ENCODE measurements at regions not wholly inside any gene's neighbourhood (a gene's known extent, or its start where the extent isn't known, plus 50 kb on each side); places are given as distances from the start of the nearest gene placed in this dataset.
A peak's percentile ranks its signal among the peaks of the same experiment; 100 is the strongest.

GRCh38 chr1:234743791-234744611 lies 134.0 kb upstream of the IRF2BP2 start:
- H3K36me3 Mint-ChIP-seq (ENCODE audit: low read depth), result no peaks in the 10 kb centered on the region
- no peak overlapping the region for H3K4me3 Mint-ChIP-seq
- H3K9me3 Mint-ChIP-seq, result no peaks in the 10 kb centered on the region
- H3K27me3 Mint-ChIP-seq (ENCODE audit: low read depth), result no peaks in the 10 kb centered on the region
- no peak for DNase-seq
- H3K4me1 Mint-ChIP-seq (ENCODE audit: low read depth), result no peaks in the 10 kb centered on the region
- intact Hi-C loops (cut with micrococcal nuclease), result no loop called here
- CTCF ChIA-PET, result no interaction called here
- no peak overlapping the region for H3K27ac Mint-ChIP-seq

GRCh38 chr1:234742622-234743021 lies 132.6 kb upstream of the IRF2BP2 start:
- H3K4me1 Mint-ChIP-seq (ENCODE audit: low read depth), result no peaks in the 10 kb centered on the region
- DNase-seq, result no peak
- H3K9me3 Mint-ChIP-seq, result no peaks in the 10 kb centered on the region
- CTCF ChIA-PET, result no interaction called here
- no peak overlapping the region for H3K4me3 Mint-ChIP-seq
- intact Hi-C loops (cut with micrococcal nuclease), result no loop called here
- H3K36me3 Mint-ChIP-seq (ENCODE audit: low read depth), result no peaks in the 10 kb centered on the region
- H3K27me3 Mint-ChIP-seq (ENCODE audit: low read depth), result no peaks in the 10 kb centered on the region
- H3K27ac Mint-ChIP-seq, result no peak overlapping the region

GRCh38 chr1:234737967-234738314 lies 128.0 kb upstream of the IRF2BP2 start:
- no peaks in the 10 kb centered on the region for H3K9me3 Mint-ChIP-seq
- no peaks in the 10 kb centered on the region for H3K27me3 Mint-ChIP-seq (ENCODE audit: low read depth)
- no peak overlapping the region for H3K4me3 Mint-ChIP-seq
- no peaks in the 10 kb centered on the region for H3K36me3 Mint-ChIP-seq (ENCODE audit: low read depth)
- CTCF ChIA-PET, result no interaction called here
- intact Hi-C loops (cut with micrococcal nuclease), result loop anchor here (10.0 kb wide), 1 partner anchor 333 kb away; no protein-coding TSS in a partner anchor
- no peak overlapping the region for H3K27ac Mint-ChIP-seq
- DNase-seq, result no peak
- H3K4me1 Mint-ChIP-seq (ENCODE audit: low read depth), result no peaks in the 10 kb centered on the region

- CTCF ChIA-PET, result interaction anchor here (0.5 to 0.7 kb wide), 2 partner anchors 231 to 348 kb away, joined by 3 read pairs; no protein-coding TSS in a partner anchor
- no peak overlapping the region for H3K27ac Mint-ChIP-seq
These were observed 125.9 kb upstream of the IRF2BP2 start for GRCh38 chr1:234735916-234736315.

GRCh38 chr1:234735476-234735875 lies 125.5 kb upstream of the IRF2BP2 start:
- H3K9me3 Mint-ChIP-seq, result no peaks in the 10 kb centered on the region
- H3K27me3 Mint-ChIP-seq (ENCODE audit: low read depth), result no peaks in the 10 kb centered on the region
- DNase-seq, result no peak
- CTCF ChIA-PET, result interaction anchor here (0.5 to 0.7 kb wide), 2 partner anchors 231 to 348 kb away, joined by 3 read pairs; no protein-coding TSS in a partner anchor
- H3K4me3 Mint-ChIP-seq, result no peak overlapping the region
- peaks cover 24% of the 10 kb centered on the region for H3K4me1 Mint-ChIP-seq (ENCODE audit: low read depth)
- intact Hi-C loops (cut with micrococcal nuclease), result loop anchor here (10.0 kb wide), 1 partner anchor 331 kb away; no protein-coding TSS in a partner anchor
- H3K27ac Mint-ChIP-seq, result no peak overlapping the region
- no peaks in the 10 kb centered on the region for H3K36me3 Mint-ChIP-seq (ENCODE audit: low read depth)

More at GRCh38 chr1:234735916-234736315, 125.9 kb upstream of the IRF2BP2 start:
- DNase-seq, result no peak
- Mint-ChIP-seq H3K36me3 (ENCODE audit: low read depth) (no peaks in the 10 kb centered on the region), H3K27me3 (ENCODE audit: low read depth) (no peaks in the 10 kb centered on the region), H3K4me3 (no peak overlapping the region), H3K9me3 (no peaks in the 10 kb centered on the region), H3K4me1 (ENCODE audit: low read depth) (peaks cover 20% of the 10 kb centered on the region)
- intact Hi-C loops (cut with micrococcal nuclease), result loop anchor here (10.0 kb wide), 1 partner anchor 331 kb away; no protein-coding TSS in a partner anchor

- intact Hi-C loops (cut with micrococcal nuclease), result loop anchor here (10.0 kb wide), 1 partner anchor 330 kb away; no protein-coding TSS in a partner anchor
- CTCF ChIA-PET, result no interaction called here
- Mint-ChIP-seq H3K27me3 (ENCODE audit: low read depth) (no peaks in the 10 kb centered on the region), H3K4me1 (ENCODE audit: low read depth) (peaks cover 30% of the 10 kb centered on the region), H3K27ac (no peak overlapping the region), H3K36me3 (ENCODE audit: low read depth) (no peaks in the 10 kb centered on the region), H3K4me3 (no peak overlapping the region), H3K9me3 (no peaks in the 10 kb centered on the region)
- DNase-seq, result no peak
These were observed 124.9 kb upstream of the IRF2BP2 start for GRCh38 chr1:234734869-234735268.

- H3K9me3 Mint-ChIP-seq, result no peaks in the 10 kb centered on the region
- no peak overlapping the region for H3K4me3 Mint-ChIP-seq
- no peak for DNase-seq
- CTCF ChIA-PET, result interaction anchor here (0.5 kb wide), 1 partner anchor 365 kb away, joined by 3 read pairs; no protein-coding TSS in a partner anchor
- no peaks in the 10 kb centered on the region for H3K36me3 Mint-ChIP-seq (ENCODE audit: low read depth)
- H3K27me3 Mint-ChIP-seq (ENCODE audit: low read depth), result no peaks in the 10 kb centered on the region
- intact Hi-C loops (cut with micrococcal nuclease), result loop anchor here (10.0 kb wide), 1 partner anchor 330 kb away; no protein-coding TSS in a partner anchor
- peak overlapping the region; percentile 39 for H3K27ac Mint-ChIP-seq
- H3K4me1 Mint-ChIP-seq (ENCODE audit: low read depth), result peaks cover 35% of the 10 kb centered on the region
These were observed 124.4 kb upstream of the IRF2BP2 start for GRCh38 chr1:234734412-234734835.

- H3K4me3 Mint-ChIP-seq, result no peak overlapping the region
- H3K4me1 Mint-ChIP-seq (ENCODE audit: low read depth), result peaks cover 38% of the 10 kb centered on the region
- intact Hi-C loops (cut with micrococcal nuclease), result loop anchor here (10.0 kb wide), 1 partner anchor 329 kb away; no protein-coding TSS in a partner anchor
- no peaks in the 10 kb centered on the region for H3K9me3 Mint-ChIP-seq
- CTCF ChIA-PET, result interaction anchor here (1.7 kb wide), 1 partner anchor 350 kb away, joined by 4 read pairs; no protein-coding TSS in a partner anchor
- H3K27ac Mint-ChIP-seq, result no peak overlapping the region
- no peak for DNase-seq
- no peaks in the 10 kb centered on the region for H3K27me3 Mint-ChIP-seq (ENCODE audit: low read depth)
- no peaks in the 10 kb centered on the region for H3K36me3 Mint-ChIP-seq (ENCODE audit: low read depth)
These were observed 123.4 kb upstream of the IRF2BP2 start for GRCh38 chr1:234733427-234733826.

- CTCF ChIA-PET, result interaction anchor here (1.7 kb wide), 1 partner anchor 351 kb away, joined by 4 read pairs; no protein-coding TSS in a partner anchor
- no peaks in the 10 kb centered on the region for H3K9me3 Mint-ChIP-seq
- H3K4me1 Mint-ChIP-seq (ENCODE audit: low read depth), result peaks cover 38% of the 10 kb centered on the region
- intact Hi-C loops (cut with micrococcal nuclease), result loop anchor here (10.0 kb wide), 1 partner anchor 328 kb away; no protein-coding TSS in a partner anchor
- H3K4me3 Mint-ChIP-seq, result no peak overlapping the region
- no peaks in the 10 kb centered on the region for H3K36me3 Mint-ChIP-seq (ENCODE audit: low read depth)
- H3K27me3 Mint-ChIP-seq (ENCODE audit: low read depth), result no peaks in the 10 kb centered on the region
- no peak for DNase-seq
- no peak overlapping the region for H3K27ac Mint-ChIP-seq
These were observed 122.9 kb upstream of the IRF2BP2 start for GRCh38 chr1:234732671-234733390.

- H3K27ac Mint-ChIP-seq, result peak overlapping the region; percentile 89
- H3K4me1 Mint-ChIP-seq (ENCODE audit: low read depth), result peaks cover 41% of the 10 kb centered on the region
- CTCF ChIA-PET, result interaction anchor here (1.7 kb wide), 1 partner anchor 351 kb away, joined by 4 read pairs; no protein-coding TSS in a partner anchor
These were observed 122.3 kb upstream of the IRF2BP2 start for GRCh38 chr1:234732260-234732659.

GRCh38 chr1:234731569-234732085 lies 121.6 kb upstream of the IRF2BP2 start:
- Mint-ChIP-seq H3K4me1 (ENCODE audit: low read depth) (peaks cover 45% of the 10 kb centered on the region), H3K27ac (peak overlapping the region; percentile 89), H3K27me3 (ENCODE audit: low read depth) (no peaks in the 10 kb centered on the region), H3K9me3 (no peaks in the 10 kb centered on the region), H3K36me3 (ENCODE audit: low read depth) (no peaks in the 10 kb centered on the region), H3K4me3 (peak overlapping the region; percentile 1)
- CTCF ChIA-PET, result interaction anchor here (0.7 to 1.4 kb wide), 2 partner anchors 12 to 119 kb away, joined by 3 read pairs; no protein-coding TSS in a partner anchor
- DNase-seq, result peak; percentile 56
- intact Hi-C loops (cut with micrococcal nuclease), result loop anchor here (1.0 to 10.0 kb wide), 15 partner anchors 8 to 460 kb away; no protein-coding TSS in a partner anchor

More at GRCh38 chr1:234732260-234732659, 122.3 kb upstream of the IRF2BP2 start:
- Mint-ChIP-seq H3K27me3 (ENCODE audit: low read depth) (no peaks in the 10 kb centered on the region), H3K9me3 (no peaks in the 10 kb centered on the region), H3K4me3 (no peak overlapping the region), H3K36me3 (ENCODE audit: low read depth) (no peaks in the 10 kb centered on the region)
- no peak for DNase-seq
- intact Hi-C loops (cut with micrococcal nuclease), result loop anchor here (10.0 kb wide), 1 partner anchor 327 kb away; no protein-coding TSS in a partner anchor

Data from activated naive CD4-positive, alpha-beta T cell treated with anti-CD3 and anti-CD28 coated beads for 36 hours (primary cell).